SKM-1 treated with dmso at 0.1 percent for 144 hours (cell line): ENCODE measurements at regions not wholly inside any gene's neighbourhood (a gene's known extent, or its start where the extent isn't known, plus 50 kb on each side); places are given as distances from the start of the nearest gene placed in this dataset.

Experiments
- DNase-seq: peaks from one replicate; lab custom pipeline; 2025; ENCODE audit not compliant: unreplicated experiment; lab: John Stamatoyannopoulos, UW

DNA sequence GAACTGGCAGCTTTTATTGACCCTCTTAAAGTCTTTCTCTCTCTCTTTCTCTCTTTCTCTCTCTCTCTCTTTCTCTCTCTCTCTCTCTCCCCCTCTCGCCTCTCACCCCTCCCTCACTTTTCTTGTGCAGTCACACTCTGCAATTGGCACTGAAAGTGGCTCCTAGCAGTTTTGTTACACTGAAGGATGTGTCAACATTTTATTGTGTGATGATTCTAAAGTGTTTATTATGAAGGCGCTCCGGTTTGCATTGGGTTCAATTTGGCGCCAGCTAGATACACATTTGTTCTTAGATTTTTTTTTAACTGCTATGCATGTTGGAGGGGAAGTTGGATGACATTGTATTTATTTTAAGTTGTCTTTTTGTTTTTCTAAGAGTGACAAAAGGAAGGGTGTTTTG, 64.0 kb upstream of the CHRM3 start:
- no peak for DNase-seq

DNA sequence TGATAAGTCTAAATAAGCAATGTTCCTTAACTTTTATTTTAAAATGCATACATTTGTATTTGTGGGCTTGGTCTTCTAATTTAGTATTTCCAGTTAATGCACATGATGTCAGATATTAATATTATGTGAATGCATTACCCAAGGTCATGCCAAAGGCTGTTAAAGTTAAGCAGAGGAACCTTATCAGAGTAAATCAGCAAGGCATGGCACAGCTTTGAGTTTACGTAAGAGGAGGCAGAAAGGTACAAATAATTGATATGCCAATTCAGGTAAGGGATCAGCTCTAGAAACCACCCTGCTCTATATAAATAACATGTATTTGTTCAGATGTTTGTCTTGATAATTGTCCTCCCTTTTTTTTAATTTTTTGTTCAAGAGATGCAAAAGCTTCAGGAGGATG, 64.5 kb upstream of the CHRM3 start:
- DNase-seq: no peak

DNA sequence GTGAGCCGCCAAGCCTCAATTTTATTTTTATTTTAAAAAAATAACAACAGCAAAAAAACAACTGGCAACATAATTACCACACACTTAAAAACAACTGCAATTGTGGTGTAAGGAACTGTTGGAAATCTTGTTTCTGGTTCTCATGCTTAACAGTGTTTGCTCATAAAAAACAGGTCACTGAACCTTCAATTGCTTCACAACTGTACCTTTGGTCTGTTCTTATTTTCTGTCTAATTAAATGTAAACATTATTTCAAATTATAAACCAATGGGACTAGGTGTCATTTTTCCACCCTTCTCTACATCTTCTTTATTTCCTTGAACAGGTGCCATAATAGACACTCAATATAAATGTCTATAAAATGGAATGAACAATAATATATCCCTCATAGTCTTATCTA, 68.4 kb upstream of the CHRM3 start:
- DNase-seq: no peak

DNA sequence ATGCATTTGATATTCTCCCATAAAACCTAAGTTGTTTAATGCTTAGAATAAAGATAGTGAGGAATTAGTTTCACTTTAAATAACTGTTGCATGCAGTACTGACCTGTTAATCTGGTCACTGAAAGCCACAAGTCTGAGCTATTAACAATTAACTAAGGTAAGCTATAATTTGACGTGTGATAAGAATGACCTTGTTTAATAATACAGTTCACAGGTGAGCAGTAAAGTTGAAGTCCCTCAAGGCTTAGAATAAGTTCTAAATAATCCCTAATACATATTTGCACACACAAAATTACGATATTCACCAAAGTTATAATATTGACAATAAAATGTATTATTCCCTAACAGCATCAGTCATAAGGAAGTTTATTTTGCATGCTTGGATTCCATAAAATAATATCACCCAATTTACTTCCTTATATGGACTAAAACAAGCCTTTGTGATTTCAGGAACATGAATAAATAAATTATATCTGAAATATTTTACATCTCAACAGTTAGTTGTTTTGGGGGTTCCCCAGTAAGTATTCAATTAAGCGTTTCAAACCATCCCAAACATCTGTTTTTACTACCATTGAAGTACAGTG, 70.6 kb upstream of the CHRM3 start:
- DNase-seq: no peak

DNA sequence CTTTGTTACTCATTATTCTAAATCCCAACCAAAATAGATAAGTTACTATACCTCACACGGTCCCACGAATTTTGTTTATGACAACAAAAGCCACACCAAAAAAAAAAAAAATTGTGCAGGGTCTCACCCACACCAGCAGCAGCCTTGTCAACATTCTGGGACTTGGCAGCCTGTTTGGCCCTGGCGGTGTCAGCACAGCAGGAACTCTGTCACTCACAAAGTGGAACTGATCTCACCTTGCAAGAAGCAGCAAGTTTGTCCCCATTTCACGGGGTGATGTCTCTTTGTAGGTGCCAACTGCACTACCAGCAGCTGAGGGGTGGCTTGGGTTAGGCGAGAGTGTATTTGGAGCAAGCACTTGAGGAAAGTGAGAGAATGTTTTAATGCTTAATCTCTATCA, 75.0 kb upstream of the CHRM3 start:
- no peak for DNase-seq

DNA sequence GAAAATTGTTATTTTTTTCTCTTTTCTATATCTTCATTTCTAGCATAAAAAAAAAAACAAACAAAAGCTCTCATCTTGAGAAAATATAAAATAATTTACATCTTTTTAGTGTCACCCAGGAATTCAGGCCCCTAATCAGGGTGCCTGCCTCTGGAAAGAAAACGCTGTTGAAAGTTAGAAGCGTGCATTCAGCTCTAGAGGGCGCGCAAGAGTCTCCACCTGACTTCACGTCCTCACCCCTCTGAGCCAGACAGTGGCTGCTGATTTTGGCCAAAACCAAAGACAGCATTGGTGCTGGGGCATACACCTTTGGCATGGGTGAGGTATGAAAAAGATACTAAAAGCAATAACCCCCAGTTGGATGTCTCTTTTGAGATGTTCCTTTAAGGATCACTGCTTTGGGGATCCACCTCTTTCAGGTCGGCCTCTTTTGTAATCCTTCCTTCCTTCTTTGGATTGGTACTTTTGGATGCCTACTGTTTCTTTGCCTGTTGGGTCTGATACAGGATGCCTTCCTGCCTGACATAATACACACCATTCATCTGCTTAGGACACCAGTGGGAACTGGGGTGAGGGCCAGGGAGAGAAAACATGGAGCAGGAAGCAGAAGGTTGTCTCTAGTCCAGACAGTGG, 77.6 kb upstream of the CHRM3 start:
- peak; percentile 30 for DNase-seq

DNA sequence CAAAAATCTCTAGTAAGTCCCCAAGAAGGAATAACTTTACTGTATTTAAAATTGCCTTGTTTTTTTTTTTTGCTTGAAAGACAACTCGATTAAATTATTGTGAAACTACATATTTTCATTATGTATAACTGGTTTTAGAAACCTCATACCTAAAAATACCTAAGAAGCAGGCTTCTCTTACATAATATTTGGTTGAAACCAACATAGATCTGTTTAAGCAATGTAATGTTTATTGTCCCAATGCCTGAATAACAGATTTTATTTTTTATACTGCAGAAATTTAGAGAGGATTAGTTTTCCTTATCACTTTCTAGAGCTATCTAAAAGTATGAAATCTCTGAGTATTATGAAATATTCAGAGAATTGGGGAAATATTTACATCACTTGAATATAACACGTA, 78.5 kb upstream of the CHRM3 start:
- DNase-seq: no peak

DNA sequence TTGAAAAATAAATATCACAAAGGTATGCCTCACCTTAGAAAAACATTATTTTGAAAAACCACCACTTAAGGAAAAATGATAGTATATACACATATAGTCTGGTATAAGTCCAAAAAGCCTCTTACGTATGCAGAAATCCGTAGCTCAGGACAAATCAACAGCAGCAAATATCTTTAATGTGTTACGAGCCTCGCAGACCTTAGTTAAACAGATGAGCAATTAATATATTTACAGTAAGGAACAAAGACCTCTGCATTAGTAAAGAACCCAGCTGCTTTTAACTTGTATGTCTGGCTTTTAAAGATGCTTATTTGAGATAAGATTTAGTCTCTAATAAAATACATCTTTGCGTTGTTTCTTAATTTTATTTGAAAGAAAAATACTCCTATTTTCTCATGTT, 79.9 kb upstream of the CHRM3 start:
- DNase-seq: no peak

DNA sequence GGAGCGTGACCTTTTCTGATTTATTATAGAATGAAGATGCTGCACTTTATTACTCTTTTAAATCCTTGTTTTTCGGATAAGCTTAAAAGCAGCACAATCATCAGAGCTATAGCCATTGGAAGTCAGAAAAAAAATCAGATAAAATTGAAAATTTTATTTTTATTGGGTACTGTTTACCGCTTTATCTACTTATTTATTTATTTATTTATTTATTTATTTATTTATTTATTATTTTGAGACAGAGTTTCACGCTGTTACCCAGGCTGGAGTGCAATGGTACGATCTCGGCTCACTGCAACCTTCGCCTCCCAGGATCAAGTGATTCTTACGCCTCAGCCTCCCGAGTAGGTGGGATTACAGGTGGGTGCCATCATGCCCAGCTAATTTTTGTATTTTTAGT, 83.1 kb upstream of the CHRM3 start:
- no peak for DNase-seq

DNA sequence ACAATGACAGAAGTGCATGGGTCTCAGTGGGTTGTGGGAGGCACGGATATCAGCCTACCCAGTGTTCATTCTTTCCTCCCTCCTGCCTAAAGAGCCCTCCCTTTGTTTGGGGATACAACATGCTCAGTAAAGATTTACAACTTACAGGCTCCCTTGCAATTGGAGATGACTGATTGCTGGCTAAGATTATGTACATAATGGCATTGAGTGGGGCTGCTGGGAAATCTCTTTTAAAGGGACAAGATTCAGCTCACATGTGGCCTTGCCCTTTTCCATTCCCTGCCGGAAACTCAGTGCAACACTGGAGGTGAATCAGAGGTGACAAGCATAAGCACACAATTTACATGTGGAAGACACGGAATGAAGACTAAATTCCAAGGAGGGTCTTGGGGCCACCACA, 83.7 kb upstream of the CHRM3 start:
- DNase-seq: no peak

DNA sequence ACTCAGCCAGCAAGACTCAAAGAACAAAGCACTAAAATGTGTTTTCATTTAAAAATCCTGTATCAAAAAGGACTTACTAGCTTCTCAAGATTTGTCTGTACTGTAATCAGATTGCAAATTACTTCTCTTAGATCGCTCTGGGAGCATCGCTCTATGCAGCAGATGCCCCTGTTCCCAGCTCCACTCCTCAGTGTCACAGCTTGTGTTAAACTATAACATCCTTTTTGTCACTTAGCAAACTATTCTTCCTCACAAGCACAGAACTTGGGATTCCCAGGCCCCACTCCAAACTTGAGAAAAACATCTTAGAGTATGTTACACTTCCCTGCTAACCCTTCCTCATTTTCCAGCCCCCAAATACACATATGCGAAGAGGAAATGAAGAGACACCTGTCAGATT, 85.1 kb upstream of the CHRM3 start:
- no peak for DNase-seq

DNA sequence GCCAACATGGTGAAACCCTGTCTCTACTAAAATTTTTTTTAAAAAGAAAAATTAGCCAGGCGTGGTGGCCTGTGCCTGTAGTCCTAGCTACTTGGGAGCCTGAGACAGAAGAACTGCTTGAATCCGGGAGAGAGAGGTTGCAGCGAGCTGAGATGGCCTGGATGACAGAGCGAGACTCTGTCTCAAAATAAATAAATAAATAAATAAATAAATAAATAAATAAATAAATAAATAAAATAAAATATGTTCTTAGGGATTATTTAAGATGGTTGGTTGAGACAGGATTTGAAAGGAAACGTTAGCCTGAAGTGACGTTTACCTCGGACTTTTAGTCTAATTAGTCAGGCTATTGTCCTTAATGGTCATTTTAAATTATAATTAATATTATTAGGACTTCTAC, 88.5 kb upstream of the CHRM3 start:
- no peak for DNase-seq

DNA sequence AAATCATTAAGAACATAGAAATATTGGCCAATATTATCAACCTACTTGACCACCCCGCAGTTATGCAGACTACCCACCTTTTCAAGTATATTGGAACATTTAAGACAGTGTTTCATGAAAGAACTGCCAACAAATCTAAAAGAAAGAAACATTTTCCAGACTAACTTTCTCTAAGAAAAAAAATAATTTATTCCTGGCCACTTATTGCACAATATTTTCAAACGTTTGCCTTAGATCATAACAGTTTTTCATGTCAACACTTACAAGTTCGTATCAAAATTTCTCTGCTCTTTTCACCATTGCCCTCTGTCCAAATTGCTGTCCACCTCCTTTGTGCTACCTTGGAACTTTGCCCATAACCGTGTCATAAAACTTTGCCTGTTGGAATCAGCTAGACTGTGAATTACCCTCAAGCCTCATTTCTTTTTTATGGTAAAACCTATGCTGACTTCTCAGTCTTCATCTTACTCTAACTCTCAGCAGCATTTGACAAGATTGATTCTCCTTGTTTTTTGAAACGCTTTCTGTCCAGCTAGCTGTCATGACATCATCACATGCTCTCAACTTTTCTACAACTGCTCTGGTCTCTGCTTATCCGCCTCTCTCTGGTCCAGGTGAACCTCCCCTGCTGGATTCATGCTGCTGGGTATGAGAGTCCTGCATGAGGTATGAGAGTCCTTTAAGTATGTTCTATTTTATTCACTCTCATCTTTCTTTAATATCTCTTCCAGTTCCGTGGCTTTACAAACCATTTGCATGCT, 92.8 kb upstream of the CHRM3 start:
- DNase-seq: no peak

DNA sequence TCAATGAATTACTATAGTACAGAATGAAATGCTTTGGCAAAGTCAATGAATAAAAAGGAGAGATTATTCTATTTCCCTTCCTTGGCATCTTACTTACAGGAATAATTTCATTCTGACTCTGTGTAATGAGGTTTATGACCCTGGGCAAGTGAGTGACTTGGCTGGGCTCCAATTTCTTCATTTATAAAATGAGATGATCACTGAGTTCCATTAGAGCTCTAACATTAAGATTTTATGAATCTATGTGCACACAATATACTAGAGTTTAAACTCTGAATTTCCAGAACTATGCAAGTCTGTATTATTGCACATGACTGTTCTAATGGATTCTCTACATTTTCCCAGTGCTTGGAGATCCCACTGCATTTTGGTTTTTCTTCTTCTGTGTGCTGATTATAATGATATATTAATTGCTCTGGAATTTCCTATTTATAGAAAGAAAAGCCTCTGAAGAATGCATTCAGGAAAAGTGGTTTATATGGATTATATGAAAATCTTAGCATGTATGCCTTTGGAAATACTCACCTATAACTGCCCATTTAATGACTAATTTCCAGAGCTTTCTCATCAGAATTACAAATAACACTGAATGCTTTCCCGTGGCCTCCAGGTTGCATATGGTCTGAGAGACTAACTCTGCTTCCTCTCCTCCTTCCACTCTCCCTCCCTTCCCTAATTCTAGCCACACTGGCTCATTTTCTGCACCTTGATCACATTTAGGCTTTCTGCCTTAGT, 97.4 kb upstream of the CHRM3 start:
- DNase-seq: no peak

DNA sequence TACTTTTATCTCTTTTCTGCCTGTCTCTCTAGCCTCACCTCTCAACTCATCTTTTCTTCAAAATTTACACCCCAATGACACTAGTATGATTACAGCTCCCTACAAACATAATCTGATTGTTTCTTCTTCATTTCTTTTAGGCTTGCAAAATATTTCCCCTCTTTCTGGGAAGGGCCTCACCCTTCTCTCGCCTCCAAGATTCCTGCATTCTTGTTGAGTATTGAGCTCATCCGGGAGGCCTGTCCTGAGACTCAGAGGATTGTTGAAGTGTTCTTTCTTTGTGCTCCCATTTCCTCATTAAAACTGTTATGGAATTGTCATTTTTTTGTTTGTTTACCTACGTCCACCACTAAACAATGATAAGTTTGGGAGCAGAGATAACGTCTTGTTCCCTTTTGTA, 99.1 kb upstream of the CHRM3 start:
- no peak for DNase-seq

DNA sequence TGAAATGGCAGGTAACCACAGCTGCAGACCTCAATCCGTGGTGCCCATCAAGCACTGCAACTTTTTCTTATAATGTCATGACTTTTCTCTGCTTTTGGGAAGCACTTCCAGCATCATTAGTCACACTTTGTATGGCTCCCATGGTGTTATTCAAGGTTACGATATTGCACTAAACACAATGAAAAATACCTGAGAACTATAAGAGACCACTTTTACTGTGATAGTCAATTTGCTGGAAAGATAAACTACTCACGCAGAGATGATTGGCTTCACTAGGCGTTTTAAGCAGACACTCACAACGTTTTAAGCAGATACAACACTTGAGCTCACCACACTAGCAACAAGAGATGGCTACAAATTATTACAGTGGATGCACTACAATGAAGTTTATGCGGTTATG, 103.2 kb upstream of the CHRM3 start:
- no peak for DNase-seq

DNA sequence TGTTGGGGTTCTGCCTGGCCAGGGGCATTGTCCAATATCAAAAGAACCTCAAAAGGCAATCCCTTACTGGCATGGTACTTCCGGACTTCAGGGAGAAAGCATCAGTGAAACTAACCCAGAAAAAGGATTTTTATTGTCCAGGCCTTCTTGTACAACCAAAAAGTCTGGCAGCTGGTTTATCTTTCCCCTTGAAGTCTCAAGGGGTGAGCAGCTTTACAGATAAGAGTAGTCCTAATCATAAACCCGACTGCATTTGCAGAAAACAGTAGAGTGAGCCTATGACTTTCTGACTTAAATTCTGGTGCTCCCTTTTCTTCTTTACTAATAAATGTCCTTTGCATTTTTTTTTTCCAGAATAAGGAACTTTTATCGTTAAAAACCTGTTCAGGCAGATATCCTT, 104.0 kb upstream of the CHRM3 start:
- no peak for DNase-seq

DNA sequence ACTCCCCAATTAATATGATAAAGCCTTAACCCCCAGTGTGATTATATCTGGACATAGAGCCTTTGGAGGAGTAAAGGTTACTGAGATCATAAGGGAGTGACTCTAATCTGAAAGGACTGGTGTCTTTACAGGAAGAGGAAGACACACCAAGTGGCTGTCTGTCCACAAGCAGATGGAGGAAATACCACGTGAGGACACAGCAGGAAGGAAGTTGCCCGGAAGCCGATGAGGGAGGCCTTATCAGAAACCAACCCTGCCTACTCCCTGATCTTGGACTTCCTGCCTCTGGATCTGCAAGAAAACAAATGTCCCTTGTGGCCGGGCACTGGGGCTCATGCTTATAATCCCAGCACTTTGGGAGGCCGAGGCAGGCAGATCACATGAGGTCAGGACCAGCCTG, 110.3 kb upstream of the CHRM3 start:
- no peak for DNase-seq

DNA sequence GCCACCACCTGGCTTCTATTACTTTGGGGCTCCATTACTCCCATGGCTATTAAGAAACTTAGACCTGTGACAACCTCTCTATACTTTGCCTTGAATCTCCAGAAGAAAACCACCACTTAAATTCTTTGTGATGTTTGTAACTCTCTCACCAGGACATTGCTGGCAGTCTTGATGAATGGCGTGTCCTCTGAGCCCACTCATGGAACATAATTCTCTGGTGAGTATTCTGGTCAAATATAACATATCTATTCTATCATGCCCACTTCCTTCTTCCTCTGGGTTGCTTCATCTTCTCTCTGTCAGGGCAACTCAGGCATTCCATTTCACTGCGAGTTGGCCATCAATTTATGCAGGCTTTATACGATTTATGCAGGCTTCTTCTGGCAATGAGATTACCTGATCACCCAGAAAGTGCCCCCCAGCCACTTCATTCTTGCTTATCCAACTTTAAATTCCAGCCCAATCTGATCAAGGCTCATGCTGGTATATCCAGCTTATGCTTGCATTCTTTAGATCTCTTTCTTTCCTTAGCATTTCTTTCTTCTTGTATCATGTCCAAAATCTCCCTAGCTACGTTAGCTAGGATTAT, 112.0 kb upstream of the CHRM3 start:
- no peak for DNase-seq

DNA sequence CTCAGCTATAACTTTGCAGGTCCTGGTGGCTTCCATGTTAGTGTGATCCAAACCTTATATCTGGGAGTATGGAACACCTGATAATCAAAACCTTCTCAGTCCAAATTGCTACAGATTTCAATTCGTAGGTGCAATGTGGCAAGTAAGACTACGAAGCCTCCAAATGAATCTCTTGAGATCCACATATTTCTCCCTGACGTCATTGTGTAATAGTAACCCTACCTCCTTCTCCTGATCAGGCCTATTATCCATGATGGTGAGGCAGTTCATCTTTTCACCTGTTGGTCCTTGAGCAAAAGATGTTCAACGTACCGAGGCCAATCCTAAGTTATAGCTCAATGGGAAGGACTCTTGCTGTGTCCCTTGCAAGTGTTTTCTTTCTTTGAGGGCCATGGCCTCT, 115.9 kb upstream of the CHRM3 start:
- DNase-seq: no peak

DNA sequence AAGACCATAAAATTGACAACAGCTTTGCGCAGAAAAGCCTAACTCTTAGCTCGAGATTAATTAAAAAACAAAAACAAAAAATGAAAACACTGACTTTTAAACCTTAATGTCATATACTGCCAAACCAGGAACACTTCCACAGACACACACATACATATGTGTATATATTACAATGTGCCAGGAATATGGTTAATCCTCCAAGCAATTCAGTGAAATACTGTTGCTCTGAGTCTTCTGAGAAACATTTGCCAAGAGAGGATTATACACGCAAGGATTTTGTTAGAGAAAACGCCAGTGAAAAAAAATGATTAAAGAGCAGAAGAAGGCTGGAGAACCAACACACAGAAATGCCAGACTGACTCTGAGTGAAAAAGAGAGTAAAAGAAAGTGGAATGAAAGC, 116.7 kb upstream of the CHRM3 start:
- DNase-seq: no peak

DNA sequence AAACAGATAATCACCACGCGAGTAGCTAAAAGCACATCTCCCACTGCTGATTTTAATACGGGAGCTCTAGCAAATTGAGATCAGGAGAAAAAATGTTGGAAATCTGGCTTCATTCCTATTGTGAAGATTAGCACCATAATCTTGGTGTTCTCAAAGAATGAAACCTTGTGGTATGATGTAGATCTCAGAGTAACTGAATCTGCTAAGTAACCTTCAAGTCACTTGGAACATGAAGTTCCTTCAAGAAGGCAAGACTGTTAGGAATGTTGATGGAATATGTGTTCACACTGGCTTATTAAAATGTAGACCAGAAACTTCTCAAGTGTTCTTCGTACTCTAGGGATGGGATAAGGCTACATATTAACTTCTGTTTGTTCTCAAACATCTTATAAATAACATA, 117.4 kb upstream of the CHRM3 start:
- no peak for DNase-seq
